Stomach (tissue), 8 donors: ENCODE measurements at regions not wholly inside any gene's neighbourhood (a gene's known extent, or its start where the extent isn't known, plus 50 kb on each side); places are given as distances from the start of the nearest gene placed in this dataset.
"Not testable (repeated sequence)": the region's sequence is repeated elsewhere in the genome, so short reads cannot be mapped to it uniquely, and the experiment has no call there.

ENCODE experiments used
- DNase-seq, 2 donors: peaks; one replicate each; pipeline versions ENCODE4 v3.0.0 to v3.0.0-alpha.2; 2013 to 2019
- H3K27ac ChIP-seq, 5 donors: fragments of 200-600 bp in 4 of 5; sonication (generic) in 4 of 5; one replicate each; pipeline ENCODE4 v1.5.1; 2013 to 2019; ENCODE audit warnings: mild to moderate bottlenecking in 1 of 5, moderate library complexity in 1 of 5
- H3K27me3 ChIP-seq, 3 donors: fragments of 200-600 bp; sonication (generic); one replicate each; pipeline ENCODE4 v1.5.1; 2017 to 2019; ENCODE audit warnings: mixed run types in 1 of 3
- H3K36me3 ChIP-seq, 4 donors: fragments of 200-600 bp; sonication (generic); 1 replicate in 3 of 4; 2 replicates in 1 of 4; pipeline ENCODE4 v1.5.1; 2016 to 2019
- H3K4me1 ChIP-seq, 4 donors: fragments of 200-600 bp; sonication (generic); one replicate each; pipeline ENCODE4 v1.5.1; 2016 to 2019
- H3K4me3 ChIP-seq, 4 donors: fragments of 200-600 bp; sonication (generic) in 3 of 4; one replicate each; pipeline ENCODE4 v1.5.1; 2016 to 2019; ENCODE audit warnings: mild to moderate bottlenecking in 1 of 4
- H3K9me3 ChIP-seq, 4 donors: fragments of 200-600 bp; sonication (generic); one replicate each; pipeline ENCODE4 v1.5.1; 2016 to 2019
- CTCF ChIP-seq, 7 experiments: fragments of 450-650 bp in 4 of 7; fragments of 200-600 bp in 3 of 7; sonication (generic) in 3 of 7; IDR thresholded peaks; one replicate each; pipeline ENCODE4 v1.5.1; 2016 to 2019; ENCODE audit warnings: antibody characterized with exemption in 7 of 7, control low read depth in 2 of 7, mild to moderate bottlenecking in 1 of 7
- EP300 ChIP-seq: sonication (generic); formaldehyde crosslinking; IDR thresholded peaks from one replicate; pipeline ENCODE4 v1.6.1; 2017; ENCODE audit warnings: antibody characterized with exemption
- POLR2A ChIP-seq, 4 donors: fragments of 450-650 bp; IDR thresholded peaks; one replicate each; pipeline ENCODE4 v1.6.1; 2016; ENCODE audit warnings: antibody characterized with exemption in 4 of 4, control low read depth in 2 of 4, mild to moderate bottlenecking in 1 of 4, moderate library complexity in 1 of 4
- POLR2AphosphoS5 ChIP-seq, 3 donors: sonication (generic); formaldehyde crosslinking; IDR thresholded peaks; one replicate each; pipeline ENCODE4 v1.6.1; 2016; ENCODE audit warnings: antibody characterized with exemption in 3 of 3
- WGBS, 5 donors: extraction: QIAGEN DNeasy Blood & Tissue Kit in 3 of 5; methylation state at CpG; one replicate each; pipeline versions ENCODE4 v1.1.5 to v1.1.7; 2013 to 2018; 5-methylcytosine and 5-hydroxymethylcytosine counted together
- intact Hi-C: fragments of 100-400 bp; cut with DNase I; formaldehyde crosslinking; loops from one replicate; pipeline ENCODE4 v1.15.1; 2023; ENCODE audit warnings: low total_unique reads
- donor health status: healthy with polysubstance abuse.
- donor health status: Bipolar disorder and iron deficiency.
- donor health status: healthy.

DNA sequence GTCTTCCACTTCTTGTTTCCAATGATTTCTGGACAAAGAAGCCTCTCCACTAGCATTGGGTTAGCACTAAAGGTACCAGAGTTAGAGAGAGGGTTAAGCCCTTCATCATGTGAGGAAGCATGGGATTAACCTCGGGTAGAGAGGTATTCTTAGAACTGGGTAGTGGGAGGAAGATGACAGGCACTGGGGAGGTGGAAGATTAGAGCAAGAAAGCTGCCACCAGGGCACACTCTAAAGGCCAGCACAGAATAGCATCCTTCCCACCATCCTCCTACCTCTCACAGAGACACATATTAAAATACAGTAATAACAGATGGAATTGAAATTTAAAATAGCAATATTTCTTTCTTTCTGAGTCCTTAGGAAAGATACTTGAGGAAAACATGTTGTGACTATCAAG is 84.5 kb upstream of the PCDH20 start:
- Histone ChIP-seq H3K9me3 (no peaks in the 10 kb centered on the region), H3K4me3 (no peak overlapping the region), H3K4me1 (no peaks in the 10 kb centered on the region), H3K36me3 (no peaks in the 10 kb centered on the region), H3K27ac (no peak overlapping the region), H3K27me3 (no peaks in the 10 kb centered on the region)
- no peak for DNase-seq
- TF ChIP-seq CTCF (IDR thresholded peaks at IDR 0.05), result no peak
- no peak for TF ChIP-seq EP300
- TF ChIP-seq POLR2A (IDR thresholded peaks at IDR 0.05), result no peak
- TF ChIP-seq POLR2AphosphoS5 (IDR thresholded peaks at IDR 0.05), result no peak
- intact Hi-C loops, result no loop called here
- 18 to 50% (median 35%) methylated on average over 1 of the region's 1 CpG for WGBS, 5 donors

GRCh38 chr13:61495648-61496047 is 80.0 kb upstream of the PCDH20 start:
- no peak for DNase-seq
- TF ChIP-seq CTCF (IDR thresholded peaks at IDR 0.05), result no peak
- TF ChIP-seq POLR2A (IDR thresholded peaks at IDR 0.05), result no peak
- TF ChIP-seq POLR2AphosphoS5 (IDR thresholded peaks at IDR 0.05), result no peak
- no peak for TF ChIP-seq EP300
- intact Hi-C loops, result no loop called here
- Histone ChIP-seq H3K9me3 (no peaks in the 10 kb centered on the region), H3K4me3 (no peak overlapping the region), H3K27ac (no peak overlapping the region), H3K27me3 (no peaks in the 10 kb centered on the region), H3K4me1 (no peaks in the 10 kb centered on the region), H3K36me3 (no peaks in the 10 kb centered on the region)
- WGBS, 5 donors, result 74 to 91% (median 84%) methylated on average over 2 of the region's 2 CpGs

- H3K27ac ChIP-seq, H3K36me3 ChIP-seq, H3K27me3 ChIP-seq, DNase-seq, intact Hi-C loops, H3K9me3 ChIP-seq, H3K4me1 ChIP-seq, H3K4me3 ChIP-seq: not testable (repeated sequence)
- 93 to 98% (median 97%) methylated on average over 15 of the region's 15 CpGs for WGBS, 5 donors
These were observed 77.9 kb upstream of the PCDH20 start for GRCh38 chr13:61493556-61493955.

- Histone ChIP-seq H3K4me3 (no peak overlapping the region), H3K36me3 (no peaks in the 10 kb centered on the region), H3K27me3 (no peaks in the 10 kb centered on the region), H3K4me1 (no peaks in the 10 kb centered on the region), H3K9me3 (no peaks in the 10 kb centered on the region), H3K27ac (no peak overlapping the region)
- no peak for TF ChIP-seq CTCF (IDR thresholded peaks at IDR 0.05)
- TF ChIP-seq POLR2AphosphoS5 (IDR thresholded peaks at IDR 0.05), result no peak
- TF ChIP-seq EP300, result no peak
- TF ChIP-seq POLR2A (IDR thresholded peaks at IDR 0.05), result no peak
- DNase-seq, result no peak
- intact Hi-C loops, result no loop called here
- WGBS, 5 donors, result 83 to 93% (median 91%) methylated on average over 3 to 6 of the region's 6 CpGs
These were observed 70.8 kb upstream of the PCDH20 start for GRCh38 chr13:61486496-61486895.

- intact Hi-C loops, result no loop called here
- no peak for DNase-seq
- Histone ChIP-seq H3K27me3 (no peaks in the 10 kb centered on the region), H3K9me3 (no peaks in the 10 kb centered on the region), H3K4me1 (no peaks in the 10 kb centered on the region), H3K36me3 (no peaks in the 10 kb centered on the region), H3K4me3 (no peak overlapping the region), H3K27ac (no peak overlapping the region)
- 75 to 96% (median 90%) methylated on average over 2 of the region's 2 CpGs for WGBS, 5 donors
- TF ChIP-seq POLR2AphosphoS5 (IDR thresholded peaks at IDR 0.05) (no peak), POLR2A (IDR thresholded peaks at IDR 0.05) (no peak), EP300 (no peak), CTCF (IDR thresholded peaks at IDR 0.05) (no peak)
These were observed 69.6 kb upstream of the PCDH20 start for GRCh38 chr13:61485128-61485765.
